Activated CD8-positive, alpha-beta T cell treated with anti-CD3 and anti-CD28 coated beads, Interleukin-2, amount 10 ng/mL, durations not matched to agents 7 days and 5 days (primary cell): ENCODE measurements at regions not wholly inside any gene's neighbourhood (a gene's known extent, or its start where the extent isn't known, plus 50 kb on each side); places are given as distances from the start of the nearest gene placed in this dataset.
"Not testable (repeated sequence)": the region's sequence is repeated elsewhere in the genome, so short reads cannot be mapped to it uniquely, and the experiment has no call there.

Source experiments
- ATAC-seq: fragments of 150-1000 bp; cut with Tn5 transposase; one replicate; pipeline ENCODE4 v1.10.0; 2021; ENCODE audit warnings: moderate library complexity
- CTCF ChIA-PET: fragments of 350-600 bp; sonication (Branson Sonifier 250); formaldehyde crosslinking; loops from one replicate; lab custom pipeline; 2021; ENCODE audit warnings: antibody characterized with exemption; lab: Charles Lee
- POLR2A ChIA-PET: fragments of 350-600 bp; sonication (Branson Sonifier 250); formaldehyde crosslinking; loops from one replicate; lab custom pipeline; 2021; ENCODE audit warnings: antibody characterized with exemption; lab: Charles Lee
- DNase-seq: peaks from one replicate; pipeline ENCODE4 v3.0.0-alpha.2; 2020
- H3K27ac Mint-ChIP-seq: one replicate; pipeline ENCODE4 v1.8.0; 2021; ENCODE audit warnings: mild to moderate bottlenecking, mixed read lengths
- H3K27me3 Mint-ChIP-seq: one replicate; pipeline ENCODE4 v1.8.0; 2021; ENCODE audit warnings: low read depth, mixed read lengths
- H3K36me3 Mint-ChIP-seq: one replicate; pipeline ENCODE4 v1.8.0; 2021; ENCODE audit warnings: low read depth, mixed read lengths
- H3K4me1 Mint-ChIP-seq: one replicate; pipeline ENCODE4 v1.8.0; 2021; ENCODE audit warnings: low read depth, mixed read lengths
- H3K4me3 Mint-ChIP-seq: one replicate; pipeline ENCODE4 v1.8.0; 2021; ENCODE audit warnings: mild to moderate bottlenecking, mixed read lengths
- H3K9me3 Mint-ChIP-seq: one replicate; pipeline ENCODE4 v1.8.0; 2022; ENCODE audit warnings: mixed read lengths; ENCODE audit not compliant: insufficient read depth

DNA sequence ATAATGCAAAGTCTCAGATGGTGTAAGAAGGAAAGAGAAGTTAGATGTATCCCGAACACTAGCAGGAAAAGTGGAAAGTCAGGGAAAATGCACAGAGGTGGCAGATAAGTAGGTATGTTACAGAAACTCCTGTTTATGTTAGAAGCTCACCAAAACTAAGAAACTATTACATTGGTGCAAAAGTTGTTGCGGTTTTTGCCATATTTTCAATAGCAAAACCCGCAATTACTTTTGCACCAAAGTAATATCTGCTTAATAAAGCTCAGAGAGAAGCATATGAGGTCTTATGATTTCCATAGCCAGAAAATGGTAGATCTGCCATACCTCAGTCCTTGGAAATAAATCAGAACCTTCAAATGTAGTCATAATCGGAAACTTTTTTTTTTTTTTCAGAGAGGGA, 1035.6 kb downstream of the PCDH7 start:
- no peaks in the 10 kb centered on the region for H3K4me1 Mint-ChIP-seq
- H3K27ac Mint-ChIP-seq = no peak overlapping the region
- no peaks in the 10 kb centered on the region for H3K27me3 Mint-ChIP-seq
- ATAC-seq (no peak), DNase-seq (no peak)
- no peaks in the 10 kb centered on the region for H3K36me3 Mint-ChIP-seq
- H3K9me3 Mint-ChIP-seq = peaks cover 24% of the 10 kb centered on the region
- POLR2A ChIA-PET = no interaction called here
- no peak overlapping the region for H3K4me3 Mint-ChIP-seq
- CTCF ChIA-PET = no interaction called here

- Mint-ChIP-seq H3K9me3 (peaks cover 7% of the 10 kb centered on the region), H3K27me3 (no peaks in the 10 kb centered on the region), H3K36me3 (no peaks in the 10 kb centered on the region), H3K27ac (no peak overlapping the region), H3K4me1 (no peaks in the 10 kb centered on the region), H3K4me3 (no peak overlapping the region)
- CTCF ChIA-PET = no interaction called here
- ATAC-seq = no peak
- POLR2A ChIA-PET = no interaction called here
- DNase-seq = no peak
These were observed 1048.6 kb downstream of the PCDH7 start for GRCh38 chr4:31768756-31769155.

DNA sequence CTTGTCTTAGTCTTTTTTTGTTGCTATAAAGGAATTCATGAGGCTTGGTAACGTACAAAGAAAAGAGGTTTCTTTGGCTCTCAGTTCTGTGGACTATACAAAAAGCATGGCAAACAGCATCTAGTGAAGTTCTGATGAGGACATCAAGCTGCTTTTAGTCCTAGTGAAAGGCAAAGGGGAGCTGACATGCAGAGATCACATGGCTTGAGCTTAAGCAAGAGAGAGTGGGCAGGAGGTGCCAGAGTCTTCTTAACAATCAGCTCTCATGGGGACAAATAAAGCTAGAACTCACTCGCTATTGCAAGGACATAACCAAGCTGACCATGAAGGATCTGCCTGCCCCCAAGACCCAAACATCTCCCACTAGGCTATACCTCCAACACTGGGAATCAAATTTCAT, 1063.1 kb downstream of the PCDH7 start:
- no peak overlapping the region for H3K4me3 Mint-ChIP-seq
- no peak for ATAC-seq
- H3K36me3 Mint-ChIP-seq = no peaks in the 10 kb centered on the region
- POLR2A ChIA-PET = no interaction called here
- no peaks in the 10 kb centered on the region for H3K4me1 Mint-ChIP-seq
- no peak for DNase-seq
- CTCF ChIA-PET = no interaction called here
- H3K9me3 Mint-ChIP-seq = peaks cover 9% of the 10 kb centered on the region
- no peak overlapping the region for H3K27ac Mint-ChIP-seq
- H3K27me3 Mint-ChIP-seq = no peaks in the 10 kb centered on the region

- no peak for DNase-seq
- no peaks in the 10 kb centered on the region for H3K27me3 Mint-ChIP-seq
- H3K27ac Mint-ChIP-seq = no peak overlapping the region
- H3K4me1 Mint-ChIP-seq = no peaks in the 10 kb centered on the region
- ChIA-PET POLR2A (no interaction called here), CTCF (no interaction called here)
- no peak overlapping the region for H3K4me3 Mint-ChIP-seq
- no peaks in the 10 kb centered on the region for H3K36me3 Mint-ChIP-seq
- no peak for ATAC-seq
- H3K9me3 Mint-ChIP-seq = peaks cover 9% of the 10 kb centered on the region
These were observed 1064.4 kb downstream of the PCDH7 start for GRCh38 chr4:31784558-31784957.

DNA sequence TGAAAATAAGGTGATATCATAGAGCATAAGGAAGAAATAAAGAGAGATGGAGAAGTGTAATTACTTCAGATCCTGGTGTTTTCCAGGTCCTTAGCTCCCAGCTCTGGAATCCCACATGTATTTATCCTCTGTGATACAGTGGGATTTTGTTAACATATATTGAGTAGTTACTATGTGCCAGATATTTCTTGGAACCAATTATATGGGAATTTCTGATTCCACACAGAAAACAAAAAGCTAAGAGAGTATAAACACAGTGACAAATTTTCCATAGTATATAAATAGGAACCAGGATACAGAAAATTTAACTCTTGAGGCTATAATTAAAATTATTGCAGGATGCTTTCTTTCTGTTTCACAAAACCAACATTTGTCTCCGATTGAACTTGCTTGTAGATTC, 1067.5 kb downstream of the PCDH7 start:
- DNase-seq = no peak
- ATAC-seq = no peak
- Mint-ChIP-seq H3K9me3 (peaks cover 4% of the 10 kb centered on the region), H3K4me3 (no peak overlapping the region), H3K27me3 (no peaks in the 10 kb centered on the region), H3K27ac (no peak overlapping the region), H3K36me3 (no peaks in the 10 kb centered on the region), H3K4me1 (no peaks in the 10 kb centered on the region)
- CTCF ChIA-PET = no interaction called here
- POLR2A ChIA-PET = no interaction called here

DNA sequence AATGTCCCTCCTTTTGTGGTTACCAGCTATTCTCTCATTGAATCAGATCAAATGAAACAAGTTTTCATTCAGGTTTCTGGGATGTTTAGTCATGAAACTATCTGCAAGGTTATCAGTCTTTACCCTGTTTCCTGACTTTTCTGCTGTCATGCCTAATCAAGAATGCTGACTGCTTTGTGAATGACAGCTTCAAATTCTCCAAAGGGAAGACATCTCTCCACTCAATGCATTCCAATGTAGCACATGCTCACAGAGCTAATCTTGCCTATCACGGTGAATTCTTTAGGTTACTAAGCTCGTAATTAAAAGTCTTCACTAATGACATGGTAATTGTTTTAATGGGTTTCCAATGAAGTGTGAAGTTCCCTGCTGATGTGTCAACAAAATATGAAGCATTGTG, 1068.5 kb downstream of the PCDH7 start:
- CTCF ChIA-PET = no interaction called here
- Mint-ChIP-seq H3K4me1 (no peaks in the 10 kb centered on the region), H3K36me3 (no peaks in the 10 kb centered on the region), H3K27ac (no peak overlapping the region), H3K9me3 (peaks cover 4% of the 10 kb centered on the region), H3K27me3 (no peaks in the 10 kb centered on the region), H3K4me3 (no peak overlapping the region)
- no peak for ATAC-seq
- no peak for DNase-seq
- POLR2A ChIA-PET = no interaction called here

DNA sequence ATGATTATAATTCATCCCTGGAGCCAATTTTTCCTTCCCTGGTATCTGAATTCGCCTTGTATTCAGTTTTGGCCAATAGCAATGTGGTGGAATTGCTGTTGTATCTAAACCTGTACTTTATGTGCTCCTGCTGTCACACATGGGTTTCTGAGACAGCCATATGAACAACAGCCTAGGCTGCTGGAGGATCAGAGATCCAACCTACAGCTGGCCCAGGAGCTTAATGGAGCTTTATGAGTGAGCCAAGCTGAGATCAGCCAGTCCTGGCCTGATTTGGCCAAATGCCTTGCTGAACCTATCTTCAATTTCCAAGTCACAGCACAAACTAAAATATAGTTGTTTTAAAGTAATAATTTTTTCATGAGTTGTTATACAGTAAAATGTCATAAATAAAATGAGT, 1071.5 kb downstream of the PCDH7 start:
- CTCF ChIA-PET = no interaction called here
- H3K4me1 Mint-ChIP-seq = no peaks in the 10 kb centered on the region

GRCh38 chr4:31793907-31794306, 1073.7 kb downstream of the PCDH7 start:
- Mint-ChIP-seq H3K4me3 (no peak overlapping the region), H3K27me3 (no peaks in the 10 kb centered on the region), H3K4me1 (no peaks in the 10 kb centered on the region), H3K9me3 (no peaks in the 10 kb centered on the region), H3K27ac (no peak overlapping the region), H3K36me3 (no peaks in the 10 kb centered on the region)
- CTCF ChIA-PET = no interaction called here
- no peak for ATAC-seq
- POLR2A ChIA-PET = no interaction called here
- DNase-seq = no peak

More for the DNA sequence above, 1071.5 kb downstream of the PCDH7 start:
- no peaks in the 10 kb centered on the region for H3K36me3 Mint-ChIP-seq
- DNase-seq (no peak), ATAC-seq (no peak)
- H3K4me3 Mint-ChIP-seq = no peak overlapping the region
- H3K27me3 Mint-ChIP-seq = no peaks in the 10 kb centered on the region
- POLR2A ChIA-PET = no interaction called here
- no peak overlapping the region for H3K27ac Mint-ChIP-seq
- peaks cover 4% of the 10 kb centered on the region for H3K9me3 Mint-ChIP-seq

GRCh38 chr4:31797052-31797451, 1076.9 kb downstream of the PCDH7 start:
- DNase-seq, POLR2A ChIA-PET, H3K4me3 Mint-ChIP-seq, H3K9me3 Mint-ChIP-seq, H3K36me3 Mint-ChIP-seq, ATAC-seq, H3K27me3 Mint-ChIP-seq, H3K27ac Mint-ChIP-seq, H3K4me1 Mint-ChIP-seq, CTCF ChIA-PET: not testable (repeated sequence)

DNA sequence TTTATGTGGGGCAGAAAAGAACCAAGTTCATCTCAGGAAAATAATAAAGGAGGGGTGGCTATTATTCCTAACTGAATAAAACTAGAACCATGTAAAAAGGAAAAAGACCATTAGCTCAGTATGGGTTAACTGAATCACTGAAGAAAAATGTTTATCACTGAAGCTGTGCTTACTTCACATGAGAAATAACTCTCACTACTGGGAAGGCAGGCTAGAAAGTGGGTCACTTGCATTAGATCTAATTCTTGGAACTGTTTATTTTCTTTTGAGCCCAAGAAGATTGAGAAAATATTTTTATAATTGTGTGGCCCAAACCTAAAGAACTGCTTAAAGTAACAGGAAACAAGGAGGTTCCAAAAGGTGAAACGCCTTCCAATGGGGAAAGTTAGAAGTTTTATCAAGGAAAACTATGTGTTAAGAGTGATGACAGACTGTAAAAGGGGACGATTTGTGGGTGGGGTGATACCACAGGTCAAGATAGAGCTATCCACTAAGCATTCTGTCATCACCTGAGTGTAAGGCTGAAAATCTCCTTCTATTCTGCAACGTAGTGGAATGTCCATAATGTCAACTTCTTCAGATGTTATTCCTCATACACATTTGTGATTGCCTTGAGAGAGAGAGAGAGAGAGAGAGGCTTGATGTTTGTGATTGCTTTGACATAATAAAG, 1083.5 kb downstream of the PCDH7 start:
- Mint-ChIP-seq H3K27me3 (no peaks in the 10 kb centered on the region), H3K27ac (no peak overlapping the region), H3K4me3 (no peak overlapping the region), H3K9me3 (peaks cover 8% of the 10 kb centered on the region), H3K4me1 (no peaks in the 10 kb centered on the region), H3K36me3 (no peaks in the 10 kb centered on the region)
- ATAC-seq = no peak
- ChIA-PET CTCF (no interaction called here), POLR2A (no interaction called here)
- no peak for DNase-seq

- ATAC-seq = no peak
- Mint-ChIP-seq H3K27me3 (no peaks in the 10 kb centered on the region), H3K4me3 (no peak overlapping the region), H3K4me1 (no peaks in the 10 kb centered on the region), H3K9me3 (peaks cover under 1% of the 10 kb centered on the region), H3K27ac (no peak overlapping the region), H3K36me3 (no peaks in the 10 kb centered on the region)
- POLR2A ChIA-PET = no interaction called here
- CTCF ChIA-PET = no interaction called here
- DNase-seq = no peak
These were observed 1086.9 kb downstream of the PCDH7 start for GRCh38 chr4:31807036-31807435.

DNA sequence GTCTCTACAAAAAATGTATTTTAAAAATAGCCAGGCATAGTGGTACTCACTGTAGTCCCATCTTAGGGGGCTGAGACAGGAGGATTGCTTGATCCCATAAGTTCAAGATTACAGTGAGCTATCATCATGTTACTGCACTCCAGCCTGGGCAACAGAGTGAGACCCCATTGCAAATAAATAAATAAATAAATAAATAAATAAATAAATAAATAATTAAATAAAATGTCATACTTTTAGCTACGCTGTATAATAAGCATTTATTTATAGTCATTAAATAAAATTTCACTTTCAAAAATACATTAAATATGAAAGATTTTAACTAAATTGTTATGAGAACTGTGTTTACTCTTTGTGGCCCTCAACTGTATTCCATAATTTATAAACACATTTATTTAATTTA, 1124.2 kb downstream of the PCDH7 start:
- no peaks in the 10 kb centered on the region for H3K27me3 Mint-ChIP-seq
- ATAC-seq (no peak), DNase-seq (no peak)
- H3K27ac Mint-ChIP-seq = no peak overlapping the region
- H3K4me1 Mint-ChIP-seq = no peaks in the 10 kb centered on the region
- no peak overlapping the region for H3K4me3 Mint-ChIP-seq
- ChIA-PET CTCF (no interaction called here), POLR2A (no interaction called here)
- H3K36me3 Mint-ChIP-seq = no peaks in the 10 kb centered on the region
- peaks cover 10% of the 10 kb centered on the region for H3K9me3 Mint-ChIP-seq

- ChIA-PET POLR2A (no interaction called here), CTCF (no interaction called here)
- DNase-seq (no peak), ATAC-seq (no peak)
- no peak overlapping the region for H3K27ac Mint-ChIP-seq
- H3K4me1 Mint-ChIP-seq = no peaks in the 10 kb centered on the region
- H3K9me3 Mint-ChIP-seq = peaks cover 6% of the 10 kb centered on the region
- H3K27me3 Mint-ChIP-seq = no peaks in the 10 kb centered on the region
- H3K4me3 Mint-ChIP-seq = no peak overlapping the region
- H3K36me3 Mint-ChIP-seq = no peaks in the 10 kb centered on the region
These were observed 1131.8 kb downstream of the PCDH7 start for GRCh38 chr4:31851946-31852345.
